Cardiac muscle cell (in vitro differentiated cells and primary cell): ENCODE measurements at regions not wholly inside any gene's neighbourhood (a gene's known extent, or its start where the extent isn't known, plus 50 kb on each side); places are given as distances from the start of the nearest gene placed in this dataset.
A peak's percentile ranks its signal among the peaks of the same experiment; 100 is the strongest.

ENCODE experiments used
- DNase-seq, 2 donors: peaks; one replicate each; pipeline versions ENCODE4 v3.0.0 to v3.0.0-alpha.2; 2010 to 2017; ENCODE audit warnings: low read depth in 1 of 2, low spot score in 1 of 2
- H3K27ac ChIP-seq: fragments of 200-600 bp; sonication (generic); 2 replicates; pipeline ENCODE4 v1.5.1; 2016
- H3K27me3 ChIP-seq: fragments of 200-600 bp; sonication (generic); 2 replicates; pipeline ENCODE4 v1.6.0; 2016; ENCODE audit warnings: control low read depth
- H3K36me3 ChIP-seq: fragments of 200-600 bp; sonication (generic); 2 replicates; pipeline ENCODE4 v1.5.1; 2016; ENCODE audit warnings: control low read depth
- H3K4me1 ChIP-seq: fragments of 200-600 bp; sonication (generic); 2 replicates; pipeline ENCODE4 v1.8.1; 2017; ENCODE audit warnings: low read depth, mild to moderate bottlenecking, mixed run types
- H3K4me3 ChIP-seq: fragments of 200-600 bp; sonication (generic); 2 replicates; pipeline ENCODE4 v1.5.1; 2016; ENCODE audit warnings: mild to moderate bottlenecking
- H3K9me3 ChIP-seq: fragments of 200-600 bp; sonication (generic); 2 replicates; pipeline ENCODE4 v1.5.1; 2017; ENCODE audit warnings: low read depth, mild to moderate bottlenecking, control low read depth
- TF ChIP-seq, protein P1 (sequence below): IDR thresholded peaks from 2 replicates; pipeline ENCODE4 v1.5.1; 2012; ENCODE audit warnings: low read depth, mild to moderate bottlenecking, low read length

DNA sequence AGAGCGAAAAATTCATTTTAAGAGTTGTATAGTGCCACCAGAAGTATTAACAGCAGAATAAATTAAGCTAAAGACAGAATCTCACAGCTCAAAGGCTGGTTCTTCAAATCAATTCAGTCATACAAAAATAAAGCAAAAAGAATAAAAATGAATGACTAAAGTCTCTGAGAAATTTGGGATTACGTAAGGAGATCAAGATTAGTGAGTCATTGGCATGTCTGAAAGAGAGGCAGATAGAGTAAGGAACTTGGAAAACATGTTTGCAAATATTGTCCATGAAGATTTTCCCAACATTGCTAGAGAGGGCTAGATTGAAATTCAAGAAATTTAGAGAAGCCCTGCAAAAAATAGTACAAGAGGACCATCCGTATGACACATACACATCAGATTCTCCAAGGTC lies 1413.9 kb upstream of the ADGRB3 start:
- no peaks in the 10 kb centered on the region for H3K9me3 ChIP-seq
- no peaks in the 10 kb centered on the region for H3K27me3 ChIP-seq
- DNase-seq = peak in 1 of 2 donors; percentile 11
- H3K27ac ChIP-seq = no peak overlapping the region
- TF ChIP-seq, protein P1, sequence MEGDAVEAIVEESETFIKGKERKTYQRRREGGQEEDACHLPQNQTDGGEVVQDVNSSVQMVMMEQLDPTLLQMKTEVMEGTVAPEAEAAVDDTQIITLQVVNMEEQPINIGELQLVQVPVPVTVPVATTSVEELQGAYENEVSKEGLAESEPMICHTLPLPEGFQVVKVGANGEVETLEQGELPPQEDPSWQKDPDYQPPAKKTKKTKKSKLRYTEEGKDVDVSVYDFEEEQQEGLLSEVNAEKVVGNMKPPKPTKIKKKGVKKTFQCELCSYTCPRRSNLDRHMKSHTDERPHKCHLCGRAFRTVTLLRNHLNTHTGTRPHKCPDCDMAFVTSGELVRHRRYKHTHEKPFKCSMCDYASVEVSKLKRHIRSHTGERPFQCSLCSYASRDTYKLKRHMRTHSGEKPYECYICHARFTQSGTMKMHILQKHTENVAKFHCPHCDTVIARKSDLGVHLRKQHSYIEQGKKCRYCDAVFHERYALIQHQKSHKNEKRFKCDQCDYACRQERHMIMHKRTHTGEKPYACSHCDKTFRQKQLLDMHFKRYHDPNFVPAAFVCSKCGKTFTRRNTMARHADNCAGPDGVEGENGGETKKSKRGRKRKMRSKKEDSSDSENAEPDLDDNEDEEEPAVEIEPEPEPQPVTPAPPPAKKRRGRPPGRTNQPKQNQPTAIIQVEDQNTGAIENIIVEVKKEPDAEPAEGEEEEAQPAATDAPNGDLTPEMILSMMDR = no peak
- no peak overlapping the region for H3K4me3 ChIP-seq
- H3K4me1 ChIP-seq = no peaks in the 10 kb centered on the region
- no peaks in the 10 kb centered on the region for H3K36me3 ChIP-seq

DNA sequence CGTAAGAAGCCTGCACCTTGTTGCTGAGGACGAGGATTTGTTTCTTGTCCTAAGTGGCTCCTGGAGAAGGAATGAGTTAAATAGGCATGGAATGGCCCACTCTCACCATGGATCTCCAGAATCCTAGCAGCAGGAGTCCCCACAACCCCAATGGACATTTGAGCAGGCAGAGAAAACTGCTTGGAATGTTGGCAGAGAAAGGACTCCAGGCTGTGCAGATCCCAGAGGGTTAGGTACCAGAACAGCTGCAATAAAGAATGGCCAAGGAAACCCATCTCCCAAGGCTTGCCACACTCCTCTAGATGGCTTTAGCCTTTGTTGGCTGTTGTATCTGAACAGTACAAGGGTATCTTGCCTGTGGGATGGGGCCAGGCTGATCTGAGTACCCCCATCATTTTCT lies 1415.7 kb upstream of the ADGRB3 start:
- Histone ChIP-seq H3K27me3 (no peaks in the 10 kb centered on the region), H3K9me3 (no peaks in the 10 kb centered on the region), H3K4me1 (no peaks in the 10 kb centered on the region), H3K4me3 (no peak overlapping the region), H3K36me3 (no peaks in the 10 kb centered on the region), H3K27ac (no peak overlapping the region)
- DNase-seq = peak in 1 of 2 donors; percentile 2
- TF ChIP-seq, protein P1 = no peak

DNA sequence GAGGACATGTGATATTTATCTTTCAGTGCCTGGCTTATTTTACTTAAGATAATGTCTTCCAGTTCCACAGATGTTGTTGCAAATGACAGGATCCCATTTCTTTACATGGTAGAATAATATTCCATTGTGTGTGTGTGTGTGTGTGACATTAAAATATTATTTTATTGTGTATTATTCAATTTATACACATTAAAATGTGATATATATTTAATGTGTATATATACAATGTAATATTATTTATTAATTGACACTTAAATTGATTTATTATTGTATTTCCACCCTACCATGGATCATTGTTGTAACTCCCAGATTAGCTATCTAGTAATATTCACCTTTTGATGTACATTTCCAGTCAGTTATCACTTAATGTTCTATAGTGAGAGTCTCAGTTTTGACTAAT lies 1422.5 kb upstream of the ADGRB3 start:
- H3K27ac ChIP-seq = no peak overlapping the region
- H3K9me3 ChIP-seq = no peaks in the 10 kb centered on the region
- H3K36me3 ChIP-seq = no peaks in the 10 kb centered on the region
- TF ChIP-seq, protein P1 = no peak
- H3K27me3 ChIP-seq = no peaks in the 10 kb centered on the region
- no peak overlapping the region for H3K4me3 ChIP-seq
- no peak for DNase-seq
- no peaks in the 10 kb centered on the region for H3K4me1 ChIP-seq

DNA sequence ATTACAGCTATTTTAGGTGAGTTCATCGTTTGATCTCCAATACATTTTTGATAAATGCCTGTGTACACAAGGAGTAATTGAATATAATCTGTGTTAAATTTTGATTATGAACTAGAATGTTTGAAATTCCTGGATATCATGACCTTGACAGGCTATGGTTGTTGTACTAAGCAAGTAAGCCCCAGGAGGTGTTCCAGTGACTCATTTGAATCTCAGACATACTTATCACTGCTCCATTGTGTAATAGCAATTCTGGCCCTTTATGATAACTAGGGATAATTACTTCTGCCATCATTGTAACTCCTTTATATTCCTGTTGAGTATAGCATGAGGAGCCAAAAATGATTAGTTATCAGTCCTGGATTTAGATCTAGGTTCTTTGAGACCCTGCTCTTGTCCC lies 1424.6 kb upstream of the ADGRB3 start:
- DNase-seq = peak in 1 of 2 donors; percentile 39
- no peaks in the 10 kb centered on the region for H3K9me3 ChIP-seq
- no peak overlapping the region for H3K4me3 ChIP-seq
- no peaks in the 10 kb centered on the region for H3K36me3 ChIP-seq
- no peaks in the 10 kb centered on the region for H3K4me1 ChIP-seq
- TF ChIP-seq, protein P1 = no peak
- no peaks in the 10 kb centered on the region for H3K27me3 ChIP-seq
- H3K27ac ChIP-seq = no peak overlapping the region

DNA sequence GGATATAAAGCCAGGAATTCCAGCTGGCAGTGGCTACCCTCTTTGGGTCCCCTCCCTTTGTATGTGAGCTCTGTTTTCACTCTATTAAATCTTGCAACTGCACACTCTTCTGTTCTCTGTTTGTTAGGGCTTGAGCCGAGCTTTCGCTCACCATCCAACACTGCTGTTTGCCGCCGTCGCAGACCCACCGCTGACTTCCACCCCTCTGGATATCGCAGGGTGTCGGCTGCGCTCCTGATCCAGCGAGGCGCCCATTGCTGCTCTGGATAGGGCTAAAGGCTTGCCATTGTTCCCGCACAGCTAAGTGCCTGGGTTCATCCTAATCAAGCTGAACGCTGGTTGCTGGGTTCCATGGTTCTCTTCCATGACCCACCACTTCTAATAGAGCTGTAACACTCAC lies 1433.5 kb upstream of the ADGRB3 start:
- Histone ChIP-seq H3K36me3 (no peaks in the 10 kb centered on the region), H3K9me3 (no peaks in the 10 kb centered on the region), H3K4me3 (no peak overlapping the region), H3K4me1 (no peaks in the 10 kb centered on the region), H3K27me3 (no peaks in the 10 kb centered on the region), H3K27ac (no peak overlapping the region)
- no peak for DNase-seq
- TF ChIP-seq, protein P1 = no peak
